Rectal smooth muscle tissue (tissue), 1 donor: ENCODE measurements at regions not wholly inside any gene's neighbourhood (a gene's known extent, or its start where the extent isn't known, plus 50 kb on each side); places are given as distances from the start of the nearest gene placed in this dataset.
A peak's percentile ranks its signal among the peaks of the same experiment; 100 is the strongest.

ENCODE experiments used
- H3K27ac ChIP-seq: one replicate; pipeline ENCODE4 v1.7.0; 2013; ENCODE audit warnings: low read depth, low read length, inconsistent platforms
- H3K27me3 ChIP-seq: one replicate; pipeline ENCODE4 v1.7.0; 2013; ENCODE audit warnings: low read length; ENCODE audit not compliant: control insufficient read depth, insufficient read depth
- H3K36me3 ChIP-seq: one replicate; pipeline ENCODE4 v1.7.0; 2013; ENCODE audit warnings: low read length; ENCODE audit not compliant: control insufficient read depth, insufficient read depth
- H3K4me1 ChIP-seq: one replicate; pipeline ENCODE4 v1.7.0; 2013; ENCODE audit warnings: low read length; ENCODE audit not compliant: control insufficient read depth, insufficient read depth
- H3K4me3 ChIP-seq: one replicate; pipeline ENCODE4 v1.7.0; 2013; ENCODE audit warnings: low read length
- H3K9ac ChIP-seq: one replicate; pipeline ENCODE4 v1.7.0; 2013; ENCODE audit warnings: low read length

- H3K9ac ChIP-seq: no peak overlapping the region
- H3K4me3 ChIP-seq: no peak overlapping the region
- H3K4me1 ChIP-seq: no peaks in the 10 kb centered on the region
- no peak overlapping the region for H3K27ac ChIP-seq
- H3K36me3 ChIP-seq: no peaks in the 10 kb centered on the region
- no peaks in the 10 kb centered on the region for H3K27me3 ChIP-seq
Observed at GRCh38 chr1:8267307-8267706, 50.6 kb upstream of the SLC45A1 start.

- no peak overlapping the region for H3K27ac ChIP-seq
- no peak overlapping the region for H3K4me3 ChIP-seq
Observed at GRCh38 chr1:8266436-8267165, 51.3 kb upstream of the SLC45A1 start.

GRCh38 chr1:8263791-8264190 is 54.1 kb upstream of the SLC45A1 start:
- no peaks in the 10 kb centered on the region for H3K36me3 ChIP-seq
- H3K27me3 ChIP-seq: no peaks in the 10 kb centered on the region
- no peak overlapping the region for H3K4me3 ChIP-seq
- no peak overlapping the region for H3K27ac ChIP-seq
- peaks cover 6% of the 10 kb centered on the region for H3K4me1 ChIP-seq
- no peak overlapping the region for H3K9ac ChIP-seq

More at GRCh38 chr1:8266436-8267165, 51.3 kb upstream of the SLC45A1 start:
- H3K9ac ChIP-seq: no peak overlapping the region
- H3K27me3 ChIP-seq: no peaks in the 10 kb centered on the region
- no peaks in the 10 kb centered on the region for H3K36me3 ChIP-seq
- no peaks in the 10 kb centered on the region for H3K4me1 ChIP-seq

GRCh38 chr1:8261398-8261762 is 56.5 kb upstream of the SLC45A1 start:
- Histone ChIP-seq H3K9ac (no peak overlapping the region), H3K27me3 (no peaks in the 10 kb centered on the region), H3K27ac (no peak overlapping the region), H3K36me3 (no peaks in the 10 kb centered on the region), H3K4me3 (no peak overlapping the region), H3K4me1 (peaks cover 6% of the 10 kb centered on the region)

- H3K36me3 ChIP-seq: no peaks in the 10 kb centered on the region
- no peak overlapping the region for H3K9ac ChIP-seq
- H3K27me3 ChIP-seq: no peaks in the 10 kb centered on the region
- H3K27ac ChIP-seq: no peak overlapping the region
- H3K4me1 ChIP-seq: peaks cover 6% of the 10 kb centered on the region
- peak overlapping the region; percentile 25 for H3K4me3 ChIP-seq
Observed at GRCh38 chr1:8259498-8260290, 58.2 kb upstream of the SLC45A1 start.

- Histone ChIP-seq H3K9ac (no peak overlapping the region), H3K27ac (no peak overlapping the region), H3K27me3 (no peaks in the 10 kb centered on the region), H3K4me3 (no peak overlapping the region), H3K36me3 (no peaks in the 10 kb centered on the region), H3K4me1 (peaks cover 6% of the 10 kb centered on the region)
Observed at GRCh38 chr1:8257621-8258020, 60.3 kb upstream of the SLC45A1 start.

- Histone ChIP-seq H3K27ac (no peak overlapping the region), H3K4me3 (no peak overlapping the region), H3K9ac (no peak overlapping the region), H3K36me3 (no peaks in the 10 kb centered on the region), H3K27me3 (no peaks in the 10 kb centered on the region), H3K4me1 (peaks cover 6% of the 10 kb centered on the region)
Observed at GRCh38 chr1:8256321-8256720, 61.6 kb upstream of the SLC45A1 start.

GRCh38 chr1:8255712-8256111 is 62.2 kb upstream of the SLC45A1 start:
- Histone ChIP-seq H3K36me3 (no peaks in the 10 kb centered on the region), H3K27me3 (no peaks in the 10 kb centered on the region), H3K27ac (no peak overlapping the region), H3K4me1 (peaks cover 6% of the 10 kb centered on the region), H3K4me3 (no peak overlapping the region), H3K9ac (no peak overlapping the region)

GRCh38 chr1:8252266-8252951 is 65.5 kb upstream of the SLC45A1 start:
- Histone ChIP-seq H3K27me3 (no peaks in the 10 kb centered on the region), H3K27ac (no peak overlapping the region), H3K4me3 (no peak overlapping the region), H3K4me1 (no peaks in the 10 kb centered on the region), H3K9ac (no peak overlapping the region), H3K36me3 (no peaks in the 10 kb centered on the region)

- no peak overlapping the region for H3K9ac ChIP-seq
- no peaks in the 10 kb centered on the region for H3K4me1 ChIP-seq
- H3K27ac ChIP-seq: no peak overlapping the region
Observed at GRCh38 chr1:8251635-8252034, 66.3 kb upstream of the SLC45A1 start.

GRCh38 chr1:8249838-8250237 is 68.1 kb upstream of the SLC45A1 start:
- Histone ChIP-seq H3K4me3 (no peak overlapping the region), H3K27me3 (no peaks in the 10 kb centered on the region), H3K4me1 (no peaks in the 10 kb centered on the region), H3K36me3 (no peaks in the 10 kb centered on the region), H3K9ac (no peak overlapping the region), H3K27ac (no peak overlapping the region)

More at GRCh38 chr1:8251635-8252034, 66.3 kb upstream of the SLC45A1 start:
- H3K27me3 ChIP-seq: no peaks in the 10 kb centered on the region
- H3K36me3 ChIP-seq: no peaks in the 10 kb centered on the region
- H3K4me3 ChIP-seq: no peak overlapping the region

- no peak overlapping the region for H3K9ac ChIP-seq
Observed at GRCh38 chr1:8247811-8248436, 70.0 kb upstream of the SLC45A1 start.

More at GRCh38 chr1:8247811-8248436, 70.0 kb upstream of the SLC45A1 start:
- Histone ChIP-seq H3K27ac (no peak overlapping the region), H3K27me3 (no peaks in the 10 kb centered on the region), H3K4me3 (no peak overlapping the region), H3K4me1 (no peaks in the 10 kb centered on the region), H3K36me3 (no peaks in the 10 kb centered on the region)
